Lower leg skin (tissue), 3 donors: ENCODE measurements at regions not wholly inside any gene's neighbourhood (a gene's known extent, or its start where the extent isn't known, plus 50 kb on each side); places are given as distances from the start of the nearest gene placed in this dataset.

Experiments
- POLR2A ChIP-seq, 2 donors: fragments of 450-650 bp; IDR thresholded peaks; one replicate each; pipeline ENCODE4 v1.6.1; 2016 to 2017; ENCODE audit warnings: antibody characterized with exemption in 2 of 2, mild to moderate bottlenecking in 1 of 2, moderate library complexity in 1 of 2
- TF ChIP-seq, protein P1 (sequence below), 3 donors: fragments of 450-650 bp; IDR thresholded peaks; one replicate each; pipeline ENCODE4 v1.5.1; 2016; ENCODE audit warnings: antibody characterized with exemption in 3 of 3, mild to moderate bottlenecking in 3 of 3, moderate library complexity in 2 of 3

DNA sequence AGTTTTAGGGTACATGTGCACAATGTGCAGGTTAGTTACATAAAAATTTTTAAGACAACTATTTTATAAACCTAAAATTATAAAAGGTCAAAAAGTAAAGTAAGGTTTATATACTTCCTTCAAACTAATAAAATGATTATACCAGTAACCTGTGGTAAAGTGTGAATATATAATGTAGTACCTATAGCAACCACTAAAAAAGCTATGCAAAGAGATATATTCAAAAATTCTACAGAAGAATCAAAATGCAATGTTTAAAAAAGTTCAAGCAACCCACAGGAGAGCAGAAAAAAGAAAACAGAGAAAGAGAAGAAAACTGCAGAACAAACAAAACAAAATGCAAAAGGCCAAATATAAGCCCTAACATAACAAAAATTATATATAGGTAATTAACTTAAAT, 379.5 kb upstream of the GALNTL6 start:
- TF ChIP-seq, protein P1, sequence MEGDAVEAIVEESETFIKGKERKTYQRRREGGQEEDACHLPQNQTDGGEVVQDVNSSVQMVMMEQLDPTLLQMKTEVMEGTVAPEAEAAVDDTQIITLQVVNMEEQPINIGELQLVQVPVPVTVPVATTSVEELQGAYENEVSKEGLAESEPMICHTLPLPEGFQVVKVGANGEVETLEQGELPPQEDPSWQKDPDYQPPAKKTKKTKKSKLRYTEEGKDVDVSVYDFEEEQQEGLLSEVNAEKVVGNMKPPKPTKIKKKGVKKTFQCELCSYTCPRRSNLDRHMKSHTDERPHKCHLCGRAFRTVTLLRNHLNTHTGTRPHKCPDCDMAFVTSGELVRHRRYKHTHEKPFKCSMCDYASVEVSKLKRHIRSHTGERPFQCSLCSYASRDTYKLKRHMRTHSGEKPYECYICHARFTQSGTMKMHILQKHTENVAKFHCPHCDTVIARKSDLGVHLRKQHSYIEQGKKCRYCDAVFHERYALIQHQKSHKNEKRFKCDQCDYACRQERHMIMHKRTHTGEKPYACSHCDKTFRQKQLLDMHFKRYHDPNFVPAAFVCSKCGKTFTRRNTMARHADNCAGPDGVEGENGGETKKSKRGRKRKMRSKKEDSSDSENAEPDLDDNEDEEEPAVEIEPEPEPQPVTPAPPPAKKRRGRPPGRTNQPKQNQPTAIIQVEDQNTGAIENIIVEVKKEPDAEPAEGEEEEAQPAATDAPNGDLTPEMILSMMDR (IDR thresholded peaks at IDR 0.05), result no peak
- TF ChIP-seq POLR2A (IDR thresholded peaks at IDR 0.05), result no peak
